Liver (tissue), 8 donors: ENCODE measurements at regions not wholly inside any gene's neighbourhood (a gene's known extent, or its start where the extent isn't known, plus 50 kb on each side); places are given as distances from the start of the nearest gene placed in this dataset.

Source experiments
- DNase-seq: peaks from one replicate; pipeline ENCODE4 v3.0.0-alpha.2; 2017; ENCODE audit warnings: low spot score
- H3K27ac ChIP-seq, 2 donors: one replicate each; pipeline ENCODE4 v1.7.0; 2013; ENCODE audit warnings: inconsistent platforms in 2 of 2, low read length in 2 of 2, control low read depth in 1 of 2, low read depth in 1 of 2, mild to moderate bottlenecking in 1 of 2
- H3K27me3 ChIP-seq, 4 donors: one replicate each; pipeline versions ENCODE4 v1.6.1 to v1.7.0; 2013; ENCODE audit warnings: low read length in 3 of 4, inconsistent platforms in 1 of 4, mild to moderate bottlenecking in 1 of 4, moderate library complexity in 1 of 4; ENCODE audit not compliant: control insufficient read depth in 4 of 4, insufficient read depth in 4 of 4
- H3K36me3 ChIP-seq, 4 donors: one replicate each; pipeline versions ENCODE4 v1.6.1 to v1.7.0; 2013; ENCODE audit warnings: low read length in 3 of 4, mild to moderate bottlenecking in 3 of 4, low read depth in 1 of 4, moderate library complexity in 1 of 4; ENCODE audit not compliant: control insufficient read depth in 4 of 4, insufficient read depth in 3 of 4
- H3K4me1 ChIP-seq, 4 donors: one replicate each; pipeline versions ENCODE4 v1.6.1 to v1.7.0; 2013; ENCODE audit warnings: low read length in 3 of 4, mild to moderate bottlenecking in 3 of 4, moderate library complexity in 1 of 4; ENCODE audit not compliant: control insufficient read depth in 4 of 4, insufficient read depth in 4 of 4
- H3K4me3 ChIP-seq, 3 donors: one replicate each; pipeline versions ENCODE4 v1.6.1 to v1.7.0; 2013; ENCODE audit warnings: low read length in 3 of 3, control low read depth in 1 of 3, low read depth in 1 of 3, mild to moderate bottlenecking in 1 of 3
- H3K9ac ChIP-seq, 2 donors: one replicate each; pipeline ENCODE4 v1.7.0; 2013; ENCODE audit warnings: low read length in 2 of 2, mild to moderate bottlenecking in 2 of 2, moderate library complexity in 2 of 2, control low read depth in 1 of 2, low read depth in 1 of 2
- H3K9me3 ChIP-seq, 4 donors: one replicate each; pipeline versions ENCODE4 v1.6.1 to v1.7.0; 2013; ENCODE audit warnings: low read length in 3 of 4; ENCODE audit not compliant: control insufficient read depth in 4 of 4
- ATF3 ChIP-seq: IDR thresholded peaks from 2 replicates; pipeline ENCODE4 v1.6.1; 2016; ENCODE audit warnings: antibody characterized with exemption
- EGR1 ChIP-seq, 2 donors: IDR thresholded peaks; 2 replicates each; pipeline ENCODE4 v1.6.1; 2016 to 2018; ENCODE audit warnings: antibody characterized with exemption in 2 of 2, low read depth in 2 of 2
- FOXA1 ChIP-seq: IDR thresholded peaks from 2 replicates; pipeline ENCODE4 v1.6.1; 2016; ENCODE audit warnings: antibody characterized with exemption
- FOXA2 ChIP-seq: IDR thresholded peaks from 2 replicates; pipeline ENCODE4 v1.6.1; 2016; ENCODE audit warnings: antibody characterized with exemption
- GABPA ChIP-seq, 2 donors: IDR thresholded peaks in 1 of 2; conservative IDR thresholded peaks in 1 of 2; 2 replicates each; pipeline ENCODE4 v1.6.1; 2016; ENCODE audit warnings: antibody characterized with exemption in 2 of 2, mild to moderate bottlenecking in 1 of 2, moderate library complexity in 1 of 2
- HNF4A ChIP-seq, 2 donors: conservative IDR thresholded peaks; 2 replicates each; pipeline ENCODE4 v1.6.1; 2016; ENCODE audit warnings: antibody characterized with exemption in 2 of 2, mild to moderate bottlenecking in 2 of 2
- HNF4G ChIP-seq: IDR thresholded peaks from 2 replicates; pipeline ENCODE4 v1.6.1; 2016; ENCODE audit warnings: antibody characterized with exemption
- JUND ChIP-seq, 2 donors: IDR thresholded peaks; 2 replicates each; pipeline ENCODE4 v1.6.1; 2016; ENCODE audit warnings: antibody characterized with exemption in 2 of 2
- NR2F2 ChIP-seq: IDR thresholded peaks from 2 replicates; pipeline ENCODE4 v1.6.1; 2016; ENCODE audit warnings: antibody characterized with exemption
- RAD21 ChIP-seq, 2 donors: IDR thresholded peaks; 2 replicates each; pipeline ENCODE4 v1.6.1; 2016; ENCODE audit warnings: antibody characterized with exemption in 2 of 2, mild to moderate bottlenecking in 2 of 2
- REST ChIP-seq: IDR thresholded peaks from 2 replicates; pipeline ENCODE4 v1.6.1; 2016; ENCODE audit warnings: antibody characterized with exemption, mild to moderate bottlenecking
- RXRA ChIP-seq, 2 donors: IDR thresholded peaks; 2 replicates each; pipeline ENCODE4 v1.6.1; 2017 to 2018; ENCODE audit warnings: antibody characterized with exemption in 2 of 2, mild to moderate bottlenecking in 1 of 2
- SP1 ChIP-seq: IDR thresholded peaks from 2 replicates; pipeline ENCODE4 v1.6.1; 2018; ENCODE audit warnings: antibody characterized with exemption, mild to moderate bottlenecking
- TAF1 ChIP-seq: conservative IDR thresholded peaks from 2 replicates; pipeline ENCODE4 v1.6.1; 2016; ENCODE audit warnings: antibody characterized with exemption, mild to moderate bottlenecking
- YY1 ChIP-seq: IDR thresholded peaks from 2 replicates; pipeline ENCODE4 v1.6.1; 2016; ENCODE audit warnings: antibody characterized with exemption, mild to moderate bottlenecking
- WGBS: extraction: QIAGEN DNeasy Blood & Tissue Kit; methylation state at CpG from one replicate; pipeline ENCODE4 v1.1.7; 2013; 5-methylcytosine and 5-hydroxymethylcytosine counted together
- TF ChIP-seq, protein P1 (sequence below): fragments of 150-350 bp; IDR thresholded peaks from 2 replicates; pipeline ENCODE4 v1.5.1; 2017; ENCODE audit warnings: improper control_type of control experiment, low read depth, low read length; ENCODE audit not compliant: missing input control
- TF ChIP-seq, protein P2 (sequence below): IDR thresholded peaks from 2 replicates; pipeline ENCODE4 v1.6.1; 2016; ENCODE audit warnings: antibody characterized with exemption
- TF ChIP-seq, protein P3 (sequence below): IDR thresholded peaks from 2 replicates; pipeline ENCODE4 v1.6.1; 2016; ENCODE audit warnings: antibody characterized with exemption
- donor health status: healthy.
- donor health status: healthy.
- donor health status: healthy.
- donor health status: healthy.
- donor health status: healthy.

DNA sequence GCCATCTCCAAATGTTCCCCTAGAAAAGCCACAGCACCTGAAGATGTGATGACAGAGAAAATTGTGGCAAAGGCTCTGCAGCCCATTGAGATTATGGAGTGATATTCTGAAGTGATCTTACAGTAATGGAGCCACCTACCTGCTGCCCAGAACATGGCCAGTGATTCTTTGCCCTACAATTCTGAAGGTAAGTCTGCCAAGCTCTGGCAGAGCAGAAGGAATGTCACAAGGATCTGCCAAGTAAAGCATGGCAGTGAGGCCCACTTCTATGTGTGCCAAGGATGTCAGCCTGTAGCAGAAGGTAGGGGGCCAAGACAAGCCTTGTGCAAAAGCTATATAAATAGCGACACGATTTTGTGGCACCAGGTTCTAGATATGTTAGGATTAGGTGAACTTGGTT lies 155.1 kb downstream of the RND3 start:
- Histone ChIP-seq H3K27ac (no peak overlapping the region), H3K4me1 (no peaks in the 10 kb centered on the region), H3K9ac (no peak overlapping the region), H3K27me3 (no peaks in the 10 kb centered on the region), H3K4me3 (no peak overlapping the region), H3K36me3 (no peaks in the 10 kb centered on the region), H3K9me3 (no peaks in the 10 kb centered on the region)
- 98% methylated on average over 2 of the region's 2 CpGs for WGBS
- TF ChIP-seq FOXA2 = no peak
- TF ChIP-seq RXRA (IDR thresholded peaks at IDR 0.05) = no peak
- TF ChIP-seq, protein P1, sequence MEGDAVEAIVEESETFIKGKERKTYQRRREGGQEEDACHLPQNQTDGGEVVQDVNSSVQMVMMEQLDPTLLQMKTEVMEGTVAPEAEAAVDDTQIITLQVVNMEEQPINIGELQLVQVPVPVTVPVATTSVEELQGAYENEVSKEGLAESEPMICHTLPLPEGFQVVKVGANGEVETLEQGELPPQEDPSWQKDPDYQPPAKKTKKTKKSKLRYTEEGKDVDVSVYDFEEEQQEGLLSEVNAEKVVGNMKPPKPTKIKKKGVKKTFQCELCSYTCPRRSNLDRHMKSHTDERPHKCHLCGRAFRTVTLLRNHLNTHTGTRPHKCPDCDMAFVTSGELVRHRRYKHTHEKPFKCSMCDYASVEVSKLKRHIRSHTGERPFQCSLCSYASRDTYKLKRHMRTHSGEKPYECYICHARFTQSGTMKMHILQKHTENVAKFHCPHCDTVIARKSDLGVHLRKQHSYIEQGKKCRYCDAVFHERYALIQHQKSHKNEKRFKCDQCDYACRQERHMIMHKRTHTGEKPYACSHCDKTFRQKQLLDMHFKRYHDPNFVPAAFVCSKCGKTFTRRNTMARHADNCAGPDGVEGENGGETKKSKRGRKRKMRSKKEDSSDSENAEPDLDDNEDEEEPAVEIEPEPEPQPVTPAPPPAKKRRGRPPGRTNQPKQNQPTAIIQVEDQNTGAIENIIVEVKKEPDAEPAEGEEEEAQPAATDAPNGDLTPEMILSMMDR = no peak
- no peak for TF ChIP-seq TAF1
- no peak for TF ChIP-seq NR2F2
- TF ChIP-seq, protein P2, sequence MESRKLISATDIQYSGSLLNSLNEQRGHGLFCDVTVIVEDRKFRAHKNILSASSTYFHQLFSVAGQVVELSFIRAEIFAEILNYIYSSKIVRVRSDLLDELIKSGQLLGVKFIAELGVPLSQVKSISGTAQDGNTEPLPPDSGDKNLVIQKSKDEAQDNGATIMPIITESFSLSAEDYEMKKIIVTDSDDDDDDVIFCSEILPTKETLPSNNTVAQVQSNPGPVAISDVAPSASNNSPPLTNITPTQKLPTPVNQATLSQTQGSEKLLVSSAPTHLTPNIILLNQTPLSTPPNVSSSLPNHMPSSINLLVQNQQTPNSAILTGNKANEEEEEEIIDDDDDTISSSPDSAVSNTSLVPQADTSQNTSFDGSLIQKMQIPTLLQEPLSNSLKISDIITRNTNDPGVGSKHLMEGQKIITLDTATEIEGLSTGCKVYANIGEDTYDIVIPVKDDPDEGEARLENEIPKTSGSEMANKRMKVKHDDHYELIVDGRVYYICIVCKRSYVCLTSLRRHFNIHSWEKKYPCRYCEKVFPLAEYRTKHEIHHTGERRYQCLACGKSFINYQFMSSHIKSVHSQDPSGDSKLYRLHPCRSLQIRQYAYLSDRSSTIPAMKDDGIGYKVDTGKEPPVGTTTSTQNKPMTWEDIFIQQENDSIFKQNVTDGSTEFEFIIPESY = no peak
- no peak for TF ChIP-seq HNF4A (conservative IDR thresholded peaks at IDR 0.05)
- no peak for TF ChIP-seq GABPA (IDR thresholded peaks at IDR 0.05 in 1 of 2, conservative IDR thresholded peaks at IDR 0.05 in 1 of 2)
- no peak for TF ChIP-seq RAD21 (IDR thresholded peaks at IDR 0.05)
- TF ChIP-seq HNF4G = no peak
- TF ChIP-seq REST = no peak
- no peak for TF ChIP-seq YY1
- no peak for TF ChIP-seq ATF3
- TF ChIP-seq SP1 = no peak
- TF ChIP-seq JUND (IDR thresholded peaks at IDR 0.05) = no peak
- no peak for TF ChIP-seq FOXA1
- TF ChIP-seq EGR1 (IDR thresholded peaks at IDR 0.05; ENCODE audit: low read depth in 2 of 2) = no peak
- TF ChIP-seq, protein P3, sequence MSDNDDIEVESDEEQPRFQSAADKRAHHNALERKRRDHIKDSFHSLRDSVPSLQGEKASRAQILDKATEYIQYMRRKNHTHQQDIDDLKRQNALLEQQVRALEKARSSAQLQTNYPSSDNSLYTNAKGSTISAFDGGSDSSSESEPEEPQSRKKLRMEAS = no peak
- DNase-seq = no peak
